ENCODE measurements at regions not wholly inside any gene's neighbourhood (a gene's known extent, or its start where the extent isn't known, plus 50 kb on each side); places are given as distances from the start of the nearest gene placed in this dataset.

DNA sequence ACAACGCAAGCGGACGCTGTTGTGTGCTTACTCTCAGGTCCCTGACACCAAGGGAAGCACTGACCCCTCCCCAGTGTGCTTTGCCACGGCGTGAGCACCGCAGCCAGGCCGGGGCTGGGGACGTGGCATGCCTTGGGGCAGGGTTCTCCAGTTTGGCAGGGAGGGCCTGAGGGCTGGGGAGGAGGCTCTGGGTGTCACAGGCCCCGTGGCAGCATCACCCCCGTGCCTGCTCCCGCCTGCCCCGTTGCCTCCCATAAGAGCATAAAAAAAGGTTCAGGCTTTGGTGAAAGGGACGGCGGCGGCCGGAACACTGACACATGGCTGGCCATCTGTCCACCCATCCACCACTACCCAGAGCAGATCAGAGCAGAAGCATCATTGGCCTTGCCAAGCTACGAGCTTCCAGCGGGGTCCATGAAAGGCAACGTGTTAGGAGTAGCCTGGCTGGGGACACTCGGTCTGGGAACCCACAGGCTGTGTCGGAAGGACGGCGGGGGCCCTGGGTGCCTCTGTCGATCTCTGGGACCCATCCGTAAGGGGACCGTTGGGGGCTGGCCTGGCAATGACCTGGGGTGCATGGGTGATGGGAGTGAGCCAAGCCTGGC lies 183.0 kb downstream of the IGLL1 start:
- TF ChIP-seq CTCF (IDR thresholded peaks at IDR 0.05) (no peak), POLR2A (IDR thresholded peaks at IDR 0.05) (no peak)

All from heart left ventricle (tissue), 13 donors.